SK-N-SH (cell line): ENCODE measurements at regions not wholly inside any gene's neighbourhood (a gene's known extent, or its start where the extent isn't known, plus 50 kb on each side); places are given as distances from the start of the nearest gene placed in this dataset.

Experiments used
- CTCF ChIA-PET: fragments of 300-600, 350-600 bp; formaldehyde crosslinking; extraction: SDS; loops from one replicate; lab custom pipeline; 2021; lab: Yijun Ruan, JAX
- POLR2A ChIA-PET: fragments of 350-600 bp; sonication (Branson Sonifier 250); formaldehyde crosslinking; extraction: SDS; loops from one replicate; lab custom pipeline; 2020; ENCODE audit warnings: antibody characterized with exemption, inconsistent platforms; lab: Yijun Ruan, JAX
- DNase-seq: peaks from one replicate; pipeline ENCODE4 v3.0.0; 2012
- H2AFZ ChIP-seq: fragments of 200-600 bp; sonication (generic); 2 replicates; pipeline ENCODE4 v1.8.1; 2016; ENCODE audit warnings: antibody characterized with exemption, mild to moderate bottlenecking, low read depth
- H3F3A ChIP-seq: fragments of 200-600 bp; sonication (generic); replicated peaks from 2 replicates; pipeline ENCODE3; 2016; ENCODE audit warnings: antibody characterized with exemption, mild to moderate bottlenecking; ENCODE audit not compliant: insufficient read depth
- H3K27ac ChIP-seq, 2 experiments: fragments of 200-500 bp in 1 of 2; fragments of 200-600 bp in 1 of 2; sonication (Bioruptor generic) in 1 of 2; sonication (generic), shearing (Covaris generic) in 1 of 2; 2 replicates each; pipeline versions ENCODE4 v1.5.1 to v1.6.1; 2014 to 2016; ENCODE audit warnings: low read depth in 2 of 2, inconsistent platforms in 1 of 2, low read length in 1 of 2, mild to moderate bottlenecking in 1 of 2, mixed read lengths in 1 of 2
- H3K27me3 ChIP-seq: fragments of 200-600 bp; sonication (generic), shearing (Covaris generic); 2 replicates; pipeline ENCODE4 v1.6.1; 2016; ENCODE audit warnings: mixed run types; ENCODE audit not compliant: insufficient read depth
- H3K36me3 ChIP-seq, 2 experiments: fragments of 200-500 bp in 1 of 2; fragments of 200-600 bp in 1 of 2; sonication (Bioruptor generic) in 1 of 2; sonication (generic) in 1 of 2; replicated peaks in 1 of 2; 2 replicates each; pipeline versions ENCODE3 to v1.5.1; 2014 to 2016; ENCODE audit warnings: low read length in 1 of 2, mild to moderate bottlenecking in 1 of 2; ENCODE audit not compliant: insufficient read depth in 2 of 2, control insufficient read depth in 1 of 2
- H3K4me1 ChIP-seq, 2 experiments: fragments of 200-500 bp in 1 of 2; fragments of 200-600 bp in 1 of 2; sonication (Bioruptor generic) in 1 of 2; sonication (generic), shearing (Covaris generic) in 1 of 2; 2 replicates each; pipeline versions ENCODE4 v1.5.1 to v1.6.1; 2014 to 2016; ENCODE audit warnings: low read depth in 1 of 2, low read length in 1 of 2, mixed run types in 1 of 2; ENCODE audit not compliant: insufficient read depth in 2 of 2, control insufficient read depth in 1 of 2
- H3K4me2 ChIP-seq: fragments of 200-600 bp; sonication (generic), shearing (Covaris generic); 2 replicates; pipeline ENCODE4 v1.6.1; 2017; ENCODE audit warnings: mixed run types
- H3K4me3 ChIP-seq, 2 experiments: fragments of 200-500 bp in 1 of 2; fragments of 200-600 bp in 1 of 2; sonication (Bioruptor generic) in 1 of 2; sonication (generic), shearing (Covaris generic) in 1 of 2; 2 replicates each; pipeline versions ENCODE4 v1.5.1 to v1.8.1; 2014 to 2016; ENCODE audit warnings: low read depth in 2 of 2, inconsistent platforms in 1 of 2, low read length in 1 of 2, mild to moderate bottlenecking in 1 of 2, mixed read lengths in 1 of 2, moderate library complexity in 1 of 2
- H3K79me2 ChIP-seq: fragments of 200-600 bp; sonication (generic); 2 replicates; pipeline ENCODE4 v1.8.1; 2017; ENCODE audit warnings: mild to moderate bottlenecking; ENCODE audit not compliant: insufficient read depth
- H3K9ac ChIP-seq: fragments of 200-600 bp; sonication (generic); 2 replicates; pipeline ENCODE4 v1.6.1; 2017; ENCODE audit warnings: mixed run types
- H3K9me2 ChIP-seq: fragments of 200-600 bp; sonication (generic); 2 replicates; pipeline ENCODE4 v1.6.1; 2017; ENCODE audit warnings: mixed run types
- H3K9me3 ChIP-seq: fragments of 200-600 bp; sonication (generic); 2 replicates; pipeline ENCODE4 v1.6.1; 2017; ENCODE audit warnings: mixed run types, mild to moderate bottlenecking, moderate library complexity
- H4K20me1 ChIP-seq: fragments of 200-600 bp; sonication (generic); 2 replicates; pipeline ENCODE4 v1.6.1; 2017; ENCODE audit warnings: mild to moderate bottlenecking, mixed run types; ENCODE audit not compliant: insufficient read depth
- CHD2 ChIP-seq: fragments of 150-350 bp; IDR thresholded peaks from 2 replicates; pipeline ENCODE4 v1.6.1; 2018; ENCODE audit warnings: low read length; ENCODE audit not compliant: partially characterized antibody
- ELF1 ChIP-seq: IDR thresholded peaks from 2 replicates; pipeline ENCODE4 v1.4.0; 2012
- EP300 ChIP-seq, 2 experiments: IDR thresholded peaks; 2 replicates each; pipeline versions ENCODE4 v1.4.0 to v1.6.1; 2012; ENCODE audit warnings: borderline replicate concordance in 1 of 2, low read depth in 1 of 2, low read length in 1 of 2
- FOSL2 ChIP-seq: IDR thresholded peaks from 2 replicates; pipeline ENCODE4 v1.4.0; 2012; ENCODE audit warnings: low read depth, mild to moderate bottlenecking, moderate library complexity, borderline replicate concordance
- IRF3 ChIP-seq: fragments of 150-350 bp; IDR thresholded peaks from 2 replicates; pipeline ENCODE4 v1.6.1; 2016; ENCODE audit warnings: mild to moderate bottlenecking, low read depth, low read length
- JUND ChIP-seq: IDR thresholded peaks from 2 replicates; pipeline ENCODE4 v1.4.0; 2012
- MEF2A ChIP-seq: IDR thresholded peaks from 2 replicates; pipeline ENCODE4 v1.4.0; 2012; ENCODE audit warnings: low read depth, borderline replicate concordance
- NRF1 ChIP-seq: IDR thresholded peaks from 2 replicates; pipeline ENCODE4 v1.6.1; 2012; ENCODE audit warnings: low read depth, mild to moderate bottlenecking, low read length
- RAD21 ChIP-seq: IDR thresholded peaks from 2 replicates; pipeline ENCODE4 v1.6.1; 2012; ENCODE audit warnings: mild to moderate bottlenecking, low read length
- RCOR1 ChIP-seq: fragments of 150-350 bp; IDR thresholded peaks from 2 replicates; pipeline ENCODE4 v1.6.1; 2017; ENCODE audit warnings: antibody characterized with exemption, low read length
- REST ChIP-seq: IDR thresholded peaks from 2 replicates; pipeline ENCODE4 v1.6.1; 2012; ENCODE audit warnings: mild to moderate bottlenecking, low read depth, low read length, moderate library complexity
- TEAD4 ChIP-seq: IDR thresholded peaks from 2 replicates; pipeline ENCODE4 v1.4.0; 2012; ENCODE audit warnings: mild to moderate bottlenecking, borderline replicate concordance; ENCODE audit not compliant: insufficient read depth
- YY1 ChIP-seq: IDR thresholded peaks from 2 replicates; pipeline ENCODE4 v1.4.0; 2012; ENCODE audit warnings: low read depth, mild to moderate bottlenecking
- ZBTB33 ChIP-seq: IDR thresholded peaks from 2 replicates; pipeline ENCODE4 v1.4.0; 2012; ENCODE audit warnings: low read depth, borderline replicate concordance
- WGBS: methylation state at CpG from one replicate; pipeline ENCODE4 v1.1.6; 2017; ENCODE audit warnings: low lambda C conversion rate; 5-methylcytosine and 5-hydroxymethylcytosine counted together
- TF ChIP-seq, protein P1 (sequence below): IDR thresholded peaks from 2 replicates; pipeline ENCODE4; 2012
- TF ChIP-seq, protein P2 (sequence below): fragments of 200-600 bp; sonication (generic); IDR thresholded peaks from 2 replicates; pipeline ENCODE4 v1.6.1; 2017; ENCODE audit warnings: antibody characterized with exemption, mild to moderate bottlenecking, moderate library complexity

- CTCF ChIA-PET, result no interaction called here
- POLR2A ChIA-PET, result no interaction called here
- H3K27me3 ChIP-seq, result peaks cover 52% of the 10 kb centered on the region; the same call in 1 of the 2 replicates
- no peak overlapping the region for H3K9ac ChIP-seq
- H3F3A ChIP-seq, result no peaks in the 10 kb centered on the region
- no peak for DNase-seq
- WGBS, result 17% methylated on average over 3 of the region's 3 CpGs
- no peaks in the 10 kb centered on the region for H3K9me2 ChIP-seq
- no peak overlapping the region for H2AFZ ChIP-seq
- H3K79me2 ChIP-seq, result no peaks in the 10 kb centered on the region
- no peaks in the 10 kb centered on the region for H3K9me3 ChIP-seq
- H3K4me2 ChIP-seq, result no peak overlapping the region
- no peak overlapping the region for H3K27ac ChIP-seq
- H3K4me3 ChIP-seq, result no peak overlapping the region
- no peaks in the 10 kb centered on the region for H4K20me1 ChIP-seq
- no peaks in the 10 kb centered on the region for H3K36me3 ChIP-seq
- TF ChIP-seq REST (no peak), FOSL2 (no peak), RCOR1 (no peak), EP300 (IDR thresholded peaks at IDR 0.05; ENCODE audit: borderline replicate concordance in 1 of 2, low read depth in 1 of 2, low read length in 1 of 2) (no peak), IRF3 (no peak), JUND (no peak), ELF1 (no peak), CHD2 (no peak), ZBTB33 (no peak), RAD21 (no peak), YY1 (no peak), NRF1 (no peak), TEAD4 (no peak), MEF2A (no peak)
- TF ChIP-seq, protein P1, sequence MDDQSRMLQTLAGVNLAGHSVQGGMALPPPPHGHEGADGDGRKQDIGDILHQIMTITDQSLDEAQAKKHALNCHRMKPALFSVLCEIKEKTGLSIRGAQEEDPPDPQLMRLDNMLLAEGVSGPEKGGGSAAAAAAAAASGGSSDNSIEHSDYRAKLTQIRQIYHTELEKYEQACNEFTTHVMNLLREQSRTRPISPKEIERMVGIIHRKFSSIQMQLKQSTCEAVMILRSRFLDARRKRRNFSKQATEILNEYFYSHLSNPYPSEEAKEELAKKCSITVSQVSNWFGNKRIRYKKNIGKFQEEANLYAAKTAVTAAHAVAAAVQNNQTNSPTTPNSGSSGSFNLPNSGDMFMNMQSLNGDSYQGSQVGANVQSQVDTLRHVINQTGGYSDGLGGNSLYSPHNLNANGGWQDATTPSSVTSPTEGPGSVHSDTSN, result no peak
- TF ChIP-seq, protein P2, sequence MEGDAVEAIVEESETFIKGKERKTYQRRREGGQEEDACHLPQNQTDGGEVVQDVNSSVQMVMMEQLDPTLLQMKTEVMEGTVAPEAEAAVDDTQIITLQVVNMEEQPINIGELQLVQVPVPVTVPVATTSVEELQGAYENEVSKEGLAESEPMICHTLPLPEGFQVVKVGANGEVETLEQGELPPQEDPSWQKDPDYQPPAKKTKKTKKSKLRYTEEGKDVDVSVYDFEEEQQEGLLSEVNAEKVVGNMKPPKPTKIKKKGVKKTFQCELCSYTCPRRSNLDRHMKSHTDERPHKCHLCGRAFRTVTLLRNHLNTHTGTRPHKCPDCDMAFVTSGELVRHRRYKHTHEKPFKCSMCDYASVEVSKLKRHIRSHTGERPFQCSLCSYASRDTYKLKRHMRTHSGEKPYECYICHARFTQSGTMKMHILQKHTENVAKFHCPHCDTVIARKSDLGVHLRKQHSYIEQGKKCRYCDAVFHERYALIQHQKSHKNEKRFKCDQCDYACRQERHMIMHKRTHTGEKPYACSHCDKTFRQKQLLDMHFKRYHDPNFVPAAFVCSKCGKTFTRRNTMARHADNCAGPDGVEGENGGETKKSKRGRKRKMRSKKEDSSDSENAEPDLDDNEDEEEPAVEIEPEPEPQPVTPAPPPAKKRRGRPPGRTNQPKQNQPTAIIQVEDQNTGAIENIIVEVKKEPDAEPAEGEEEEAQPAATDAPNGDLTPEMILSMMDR, result no peak
- H3K4me1 ChIP-seq, result no peaks in the 10 kb centered on the region
Observed at GRCh38 chr9:107585465-107585864, 95.9 kb upstream of the KLF4 start.
